HS-5 (cell line): ENCODE measurements at regions not wholly inside any gene's neighbourhood (a gene's known extent, or its start where the extent isn't known, plus 50 kb on each side); places are given as distances from the start of the nearest gene placed in this dataset.

ENCODE experiments used
- DNase-seq: peaks from one replicate; pipeline ENCODE4 v3.0.0-alpha.2; 2012; ENCODE audit warnings: low read depth

GRCh38 chrX:82087699-82088098 lies 885.8 kb downstream of the SH3BGRL start:
- DNase-seq = no peak

GRCh38 chrX:82092307-82092706 lies 890.4 kb downstream of the SH3BGRL start:
- no peak for DNase-seq

GRCh38 chrX:82125103-82125502 lies 923.2 kb downstream of the SH3BGRL start:
- no peak for DNase-seq

- no peak for DNase-seq
Observed at GRCh38 chrX:82127228-82128123, 925.6 kb downstream of the SH3BGRL start.

GRCh38 chrX:82134378-82134777 lies 932.5 kb downstream of the SH3BGRL start:
- DNase-seq = peak; percentile 4

GRCh38 chrX:82141942-82142341 lies 940.0 kb downstream of the SH3BGRL start:
- no peak for DNase-seq

- no peak for DNase-seq
Observed at GRCh38 chrX:82161195-82161594, 959.3 kb downstream of the SH3BGRL start.

GRCh38 chrX:82163701-82164100 lies 961.8 kb downstream of the SH3BGRL start:
- peak; percentile 3 for DNase-seq

GRCh38 chrX:82196866-82197265 lies 995.0 kb downstream of the SH3BGRL start:
- no peak for DNase-seq

GRCh38 chrX:82208975-82209374 lies 1007.1 kb downstream of the SH3BGRL start:
- DNase-seq = no peak

GRCh38 chrX:82218361-82218760 lies 1016.5 kb downstream of the SH3BGRL start:
- DNase-seq = no peak

- no peak for DNase-seq
Observed at GRCh38 chrX:82219129-82219528, 1017.2 kb downstream of the SH3BGRL start.

GRCh38 chrX:82224961-82225360 lies 1023.1 kb downstream of the SH3BGRL start:
- DNase-seq = no peak

- no peak for DNase-seq
Observed at GRCh38 chrX:82230013-82230412, 1028.1 kb downstream of the SH3BGRL start.

GRCh38 chrX:82232679-82233078 lies 1030.8 kb downstream of the SH3BGRL start:
- DNase-seq = no peak

- no peak for DNase-seq
Observed at GRCh38 chrX:82237328-82237727, 1035.4 kb downstream of the SH3BGRL start.
